ENCODE measurements at regions not wholly inside any gene's neighbourhood (a gene's known extent, or its start where the extent isn't known, plus 50 kb on each side); places are given as distances from the start of the nearest gene placed in this dataset.

GRCh38 chr11:86156397-86156955, 87.6 kb upstream of the PICALM start:
- no peak for TF ChIP-seq CTCF (conservative IDR thresholded peaks at IDR 0.05; ENCODE audit: low read depth, low read length)
- TF ChIP-seq EZH2 (IDR thresholded peaks at IDR 0.05; ENCODE audit: low read length, unreplicated experiment): no peak

Measured in PC-3 (cell line).